Stimulated activated naive CD8-positive, alpha-beta T cell treated with anti-CD3 and anti-CD28 coated beads, Interleukin-15, Interleukin-2, amounts not matched to agents 100 ng/mL and 50 ng/mL, for 24 hours (primary cell): ENCODE measurements at regions not wholly inside any gene's neighbourhood (a gene's known extent, or its start where the extent isn't known, plus 50 kb on each side); places are given as distances from the start of the nearest gene placed in this dataset.

Experiments used
- H3K27ac Mint-ChIP-seq: one replicate; pipeline ENCODE4 v1.8.0; 2021; ENCODE audit warnings: mild to moderate bottlenecking, mixed read lengths
- H3K27me3 Mint-ChIP-seq: one replicate; pipeline ENCODE4 v1.8.0; 2021; ENCODE audit warnings: mixed read lengths
- H3K36me3 Mint-ChIP-seq: one replicate; pipeline ENCODE4 v1.8.0; 2021; ENCODE audit warnings: low read depth, mixed read lengths
- H3K4me1 Mint-ChIP-seq: one replicate; pipeline ENCODE4 v1.8.0; 2021; ENCODE audit warnings: low read depth, mixed read lengths
- H3K4me3 Mint-ChIP-seq: one replicate; pipeline ENCODE4 v1.8.0; 2021; ENCODE audit warnings: mild to moderate bottlenecking, mixed read lengths
- H3K9me3 Mint-ChIP-seq: one replicate; pipeline ENCODE4 v1.8.0; 2021; ENCODE audit warnings: mixed read lengths

DNA sequence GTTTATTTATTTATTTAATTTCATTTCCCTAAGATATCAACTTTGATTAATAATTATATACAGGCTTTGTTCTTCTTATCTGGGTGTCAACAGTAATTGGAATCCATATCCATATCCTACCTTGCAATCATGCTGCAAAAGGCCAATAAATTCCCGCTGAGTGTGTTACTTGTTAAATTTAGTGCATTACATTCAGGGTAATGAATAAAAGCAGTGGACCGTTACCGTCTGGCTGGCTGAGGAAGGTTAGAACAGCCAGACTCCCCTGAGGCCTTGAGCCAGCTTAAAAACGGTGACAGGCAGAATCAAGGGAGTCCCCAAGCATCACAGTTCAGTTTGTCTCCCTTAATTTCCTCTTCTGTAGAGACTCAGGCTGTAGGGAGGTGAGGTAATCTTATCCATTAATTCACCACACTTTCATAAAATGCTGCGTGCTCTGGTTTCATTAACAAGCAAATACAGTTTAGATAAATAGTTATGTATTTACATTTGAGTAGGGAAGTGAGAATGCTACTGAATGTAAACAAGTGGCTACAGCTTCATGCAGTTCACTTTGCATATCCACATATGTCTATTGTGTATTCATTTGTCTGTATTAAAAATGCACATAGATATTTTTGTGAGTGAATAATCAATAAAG, 888.2 kb upstream of the CXADR start:
- Mint-ChIP-seq H3K27me3 (no peaks in the 10 kb centered on the region), H3K4me1 (no peaks in the 10 kb centered on the region), H3K27ac (no peak overlapping the region), H3K4me3 (no peak overlapping the region), H3K36me3 (no peaks in the 10 kb centered on the region), H3K9me3 (peaks cover under 1% of the 10 kb centered on the region)

DNA sequence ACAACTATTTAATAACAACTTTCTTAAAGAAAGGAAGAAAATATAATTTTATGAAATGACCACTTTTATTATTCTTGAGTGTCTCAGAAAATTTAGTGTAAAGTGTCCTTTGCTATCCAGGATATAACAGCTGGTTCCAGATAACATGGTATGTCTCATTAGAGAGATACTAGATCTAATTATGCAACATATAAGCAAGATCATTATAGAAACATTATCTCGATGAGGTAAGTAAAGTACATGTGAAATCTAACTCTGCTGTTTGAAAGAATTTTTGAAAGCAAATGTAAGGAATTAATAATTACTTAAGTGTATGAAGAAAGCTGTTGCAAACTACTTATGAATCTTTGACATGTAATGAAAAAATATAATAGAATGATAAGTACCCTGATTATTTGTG, 887.4 kb upstream of the CXADR start:
- Mint-ChIP-seq H3K27ac (no peak overlapping the region), H3K27me3 (no peaks in the 10 kb centered on the region), H3K9me3 (no peaks in the 10 kb centered on the region), H3K36me3 (no peaks in the 10 kb centered on the region), H3K4me1 (no peaks in the 10 kb centered on the region), H3K4me3 (no peak overlapping the region)

DNA sequence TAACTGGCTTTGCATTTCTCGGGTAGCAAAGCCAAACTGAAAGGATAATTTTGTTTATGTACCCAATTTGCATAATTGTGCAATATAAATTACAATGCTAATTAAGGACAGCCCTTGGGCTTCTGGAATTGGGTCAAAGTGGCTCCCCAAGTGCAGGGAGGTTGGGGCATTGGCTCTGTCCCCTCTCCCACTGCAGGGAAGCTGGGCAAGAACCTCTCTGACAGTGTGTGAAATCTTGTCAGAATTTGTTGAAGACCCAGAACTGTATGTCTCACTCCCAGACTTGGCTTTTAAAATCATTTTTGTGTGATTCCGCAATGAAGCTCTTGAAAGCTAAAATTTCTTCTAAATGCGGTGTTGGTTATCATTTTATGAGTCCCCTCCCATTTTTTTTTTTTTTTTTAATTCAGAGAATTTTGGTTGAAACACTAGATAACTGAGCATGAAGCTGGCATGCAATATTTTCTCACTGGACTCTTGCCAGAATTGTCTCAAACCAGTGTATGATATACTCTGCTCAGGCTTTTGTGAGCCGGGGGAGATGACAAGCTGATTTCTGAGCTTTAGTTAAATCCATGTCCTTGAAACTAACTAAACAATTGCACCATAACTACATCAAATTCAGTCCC, 878.9 kb upstream of the CXADR start:
- Mint-ChIP-seq H3K36me3 (no peaks in the 10 kb centered on the region), H3K4me3 (no peak overlapping the region), H3K27me3 (no peaks in the 10 kb centered on the region), H3K9me3 (no peaks in the 10 kb centered on the region), H3K27ac (no peak overlapping the region), H3K4me1 (no peaks in the 10 kb centered on the region)

DNA sequence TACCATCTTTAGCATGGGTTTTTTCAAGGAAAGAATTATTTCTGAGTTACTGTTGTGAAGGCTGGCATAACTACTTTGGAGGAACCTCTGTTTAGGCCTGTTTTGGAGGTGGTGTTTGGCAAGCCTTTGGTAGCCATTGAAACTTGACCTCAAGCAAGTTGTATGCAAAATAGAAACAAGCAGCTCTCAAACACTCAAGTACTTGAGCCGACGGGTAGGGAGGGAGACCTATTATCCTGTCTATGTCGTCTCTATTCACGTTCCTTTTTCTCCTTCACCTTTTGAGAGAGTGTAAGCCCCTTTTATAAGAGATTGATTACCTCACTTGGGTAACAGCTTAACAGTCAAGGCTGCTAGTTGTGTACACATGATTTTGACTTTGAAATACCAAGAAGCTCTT, 878.3 kb upstream of the CXADR start:
- H3K4me3 Mint-ChIP-seq, result no peak overlapping the region
- H3K27ac Mint-ChIP-seq, result no peak overlapping the region
- H3K9me3 Mint-ChIP-seq, result no peaks in the 10 kb centered on the region
- H3K36me3 Mint-ChIP-seq, result no peaks in the 10 kb centered on the region
- H3K4me1 Mint-ChIP-seq, result no peaks in the 10 kb centered on the region
- no peaks in the 10 kb centered on the region for H3K27me3 Mint-ChIP-seq

DNA sequence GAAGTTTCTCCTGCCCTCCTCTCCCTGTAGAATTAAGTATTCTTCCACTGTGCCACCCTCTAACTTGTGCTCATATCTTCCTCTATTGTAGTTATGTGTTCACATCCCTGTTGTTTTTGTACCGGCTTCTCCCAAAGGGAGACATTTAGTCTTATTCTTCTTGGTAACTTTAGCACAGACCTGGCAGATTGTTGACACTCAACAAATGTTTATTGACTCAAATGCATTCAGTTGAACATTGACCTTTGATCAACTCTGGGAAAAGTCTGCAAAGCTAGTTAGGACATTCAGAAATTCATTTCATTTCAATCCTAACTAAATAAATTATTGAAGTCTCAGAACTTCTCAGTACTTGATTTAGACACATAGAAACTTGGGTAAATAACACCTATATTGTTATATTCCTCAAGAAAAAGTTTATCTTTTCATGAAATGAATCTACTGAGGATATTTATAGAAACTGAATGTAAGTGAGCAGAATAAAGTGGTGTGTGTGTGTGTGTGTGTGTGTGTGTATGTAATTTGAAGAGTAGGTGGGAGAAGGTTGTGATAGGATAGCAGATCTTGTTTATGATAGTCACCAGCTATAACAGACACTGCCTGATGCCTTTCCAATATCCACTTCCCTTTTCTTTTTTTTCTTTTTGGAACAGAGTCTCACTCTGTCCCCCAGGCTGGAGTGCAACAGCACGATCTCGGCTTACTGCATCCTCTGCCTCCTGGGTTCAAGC, 872.4 kb upstream of the CXADR start:
- no peak overlapping the region for H3K4me3 Mint-ChIP-seq
- no peaks in the 10 kb centered on the region for H3K4me1 Mint-ChIP-seq
- no peak overlapping the region for H3K27ac Mint-ChIP-seq
- no peaks in the 10 kb centered on the region for H3K27me3 Mint-ChIP-seq
- peaks cover 11% of the 10 kb centered on the region for H3K9me3 Mint-ChIP-seq
- H3K36me3 Mint-ChIP-seq, result no peaks in the 10 kb centered on the region

DNA sequence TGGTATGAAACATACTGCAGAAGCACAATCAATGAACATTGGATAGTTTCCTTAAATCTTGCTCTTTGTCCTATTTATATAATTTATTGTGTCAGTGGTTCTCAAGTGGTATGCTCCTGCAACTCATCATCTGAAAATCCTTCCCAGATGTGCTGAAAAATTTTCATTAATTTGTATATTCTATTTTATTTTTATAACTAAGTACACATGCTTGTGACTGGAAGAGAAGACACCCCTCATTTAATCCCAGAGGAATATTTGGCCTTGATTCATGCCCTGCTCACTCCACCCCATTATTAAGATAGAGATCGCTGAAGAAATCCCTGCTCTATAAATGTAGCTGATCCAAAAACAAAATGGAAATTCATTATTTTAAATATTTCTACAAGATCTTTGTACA, 870.5 kb upstream of the CXADR start:
- Mint-ChIP-seq H3K4me3 (no peak overlapping the region), H3K27ac (no peak overlapping the region), H3K4me1 (no peaks in the 10 kb centered on the region), H3K36me3 (no peaks in the 10 kb centered on the region), H3K27me3 (no peaks in the 10 kb centered on the region), H3K9me3 (peaks cover 11% of the 10 kb centered on the region)

DNA sequence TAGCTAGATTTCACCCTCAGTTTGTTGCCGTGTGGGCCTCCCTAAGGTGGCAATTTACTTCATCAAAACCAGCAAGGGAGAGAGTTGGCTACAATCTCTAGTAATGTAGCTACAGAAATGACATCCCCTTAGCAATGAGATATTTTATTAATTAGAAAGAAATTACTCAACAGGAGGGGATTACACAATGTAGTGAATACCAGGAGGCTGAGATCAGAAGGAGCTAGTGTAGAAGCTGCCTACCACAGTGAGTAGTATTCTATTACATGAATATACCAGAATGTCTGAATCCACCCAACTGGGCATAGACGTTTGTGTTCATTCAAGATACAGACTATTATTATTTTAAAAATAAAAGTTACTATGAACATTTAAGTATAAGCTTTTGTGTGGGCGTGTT, 868.2 kb upstream of the CXADR start:
- peaks cover 16% of the 10 kb centered on the region for H3K9me3 Mint-ChIP-seq
- H3K27me3 Mint-ChIP-seq, result no peaks in the 10 kb centered on the region

DNA sequence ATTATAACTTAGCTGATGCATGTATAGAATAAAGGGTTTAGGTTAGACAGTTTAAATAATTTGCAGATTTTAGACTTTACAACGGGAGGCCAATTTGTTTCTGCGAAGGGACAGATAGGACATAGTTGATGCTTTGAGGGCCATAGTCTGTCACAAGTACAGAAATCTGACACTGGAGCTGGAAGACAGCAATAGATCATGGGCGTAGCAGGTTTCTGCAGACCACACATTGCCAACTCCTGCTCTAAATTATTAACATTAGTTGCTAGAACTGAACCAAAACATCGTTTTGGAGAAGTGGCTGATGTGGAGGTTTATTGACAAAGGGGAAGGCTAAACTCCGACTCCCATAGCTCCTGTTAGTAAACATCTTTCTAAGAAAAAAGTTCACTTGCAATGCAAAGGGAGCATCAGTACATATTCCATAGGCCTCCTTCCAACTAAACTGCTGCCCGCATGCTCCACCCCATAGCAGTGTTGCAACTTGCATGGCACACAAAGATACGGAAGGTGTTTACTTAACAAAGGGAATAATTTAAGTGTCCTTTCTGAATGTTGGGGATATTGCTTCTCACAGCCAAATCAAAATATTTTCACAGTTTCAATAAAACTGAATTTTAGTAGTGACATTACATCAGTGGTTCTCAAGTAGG, 862.0 kb upstream of the CXADR start:
- Mint-ChIP-seq H3K4me1 (no peaks in the 10 kb centered on the region), H3K27ac (no peak overlapping the region), H3K9me3 (peaks cover 5% of the 10 kb centered on the region), H3K36me3 (no peaks in the 10 kb centered on the region), H3K4me3 (no peak overlapping the region), H3K27me3 (no peaks in the 10 kb centered on the region)

More for the DNA sequence above, 868.2 kb upstream of the CXADR start:
- no peak overlapping the region for H3K27ac Mint-ChIP-seq
- no peak overlapping the region for H3K4me3 Mint-ChIP-seq
- no peaks in the 10 kb centered on the region for H3K4me1 Mint-ChIP-seq
- no peaks in the 10 kb centered on the region for H3K36me3 Mint-ChIP-seq

DNA sequence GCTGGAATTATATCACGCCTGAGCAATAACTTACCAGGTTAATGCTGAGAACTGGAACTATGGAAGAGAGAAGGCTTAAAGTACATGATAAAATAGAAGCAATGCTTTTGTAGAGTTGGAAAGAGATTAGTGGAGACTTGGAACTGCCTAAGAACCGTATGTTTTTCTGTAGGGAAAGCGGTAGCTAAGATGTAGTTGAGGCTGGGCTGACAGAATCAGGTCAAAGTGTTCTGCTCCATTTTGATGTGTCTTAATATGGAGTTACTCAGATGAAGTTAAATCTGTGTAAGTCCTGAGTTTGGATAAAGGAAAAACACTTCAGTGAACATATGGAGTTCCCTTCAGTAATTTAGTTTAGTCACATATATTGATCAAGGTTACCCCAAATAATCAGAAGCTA, 860.9 kb upstream of the CXADR start:
- H3K27me3 Mint-ChIP-seq, result no peaks in the 10 kb centered on the region
- H3K9me3 Mint-ChIP-seq, result peaks cover 5% of the 10 kb centered on the region
- no peaks in the 10 kb centered on the region for H3K36me3 Mint-ChIP-seq
- no peak overlapping the region for H3K4me3 Mint-ChIP-seq
- H3K27ac Mint-ChIP-seq, result no peak overlapping the region
- H3K4me1 Mint-ChIP-seq, result no peaks in the 10 kb centered on the region

DNA sequence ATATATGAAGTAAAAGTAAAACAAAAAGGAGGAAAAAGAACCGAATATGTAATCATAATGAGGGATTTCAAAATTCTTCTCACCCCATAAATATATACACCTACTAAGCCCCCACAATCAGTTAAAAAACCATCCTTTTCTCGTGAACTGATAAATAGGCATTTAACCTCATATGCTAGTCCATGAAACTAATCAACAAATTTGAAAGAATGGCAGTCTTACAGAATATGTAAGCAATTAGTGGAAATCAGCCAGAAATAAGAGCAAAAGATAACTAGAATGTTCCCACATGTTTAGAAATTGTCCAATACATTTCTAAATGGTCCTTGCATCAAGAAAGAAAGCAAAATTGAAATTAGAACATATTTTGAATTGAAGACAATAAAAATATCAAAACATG, 849.4 kb upstream of the CXADR start:
- no peak overlapping the region for H3K27ac Mint-ChIP-seq
- H3K36me3 Mint-ChIP-seq, result no peaks in the 10 kb centered on the region
- no peaks in the 10 kb centered on the region for H3K4me1 Mint-ChIP-seq
- no peak overlapping the region for H3K4me3 Mint-ChIP-seq
- H3K27me3 Mint-ChIP-seq, result no peaks in the 10 kb centered on the region
- peaks cover 14% of the 10 kb centered on the region for H3K9me3 Mint-ChIP-seq

DNA sequence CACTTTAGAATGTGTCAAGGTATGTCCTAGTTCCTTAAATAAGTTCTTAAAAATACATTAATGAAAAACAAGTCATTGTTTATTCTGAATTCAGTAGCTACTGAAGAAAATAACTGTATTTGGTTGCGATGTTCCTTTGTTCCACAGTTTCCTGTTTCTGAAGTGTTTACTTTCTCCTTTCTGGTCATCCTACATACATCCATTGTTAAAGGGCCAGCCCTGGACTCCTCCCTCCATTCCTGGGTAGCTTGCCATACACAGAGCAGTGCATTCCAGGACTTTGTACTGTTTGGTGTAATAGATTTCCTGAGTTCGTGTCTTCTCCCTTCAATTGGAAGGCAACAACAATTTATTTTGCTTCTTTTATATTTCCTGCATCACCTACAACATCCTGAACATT, 845.4 kb upstream of the CXADR start:
- H3K9me3 Mint-ChIP-seq, result peaks cover 22% of the 10 kb centered on the region
- no peak overlapping the region for H3K27ac Mint-ChIP-seq
- no peak overlapping the region for H3K4me3 Mint-ChIP-seq
- H3K27me3 Mint-ChIP-seq, result no peaks in the 10 kb centered on the region
- H3K36me3 Mint-ChIP-seq, result no peaks in the 10 kb centered on the region
- H3K4me1 Mint-ChIP-seq, result no peaks in the 10 kb centered on the region

DNA sequence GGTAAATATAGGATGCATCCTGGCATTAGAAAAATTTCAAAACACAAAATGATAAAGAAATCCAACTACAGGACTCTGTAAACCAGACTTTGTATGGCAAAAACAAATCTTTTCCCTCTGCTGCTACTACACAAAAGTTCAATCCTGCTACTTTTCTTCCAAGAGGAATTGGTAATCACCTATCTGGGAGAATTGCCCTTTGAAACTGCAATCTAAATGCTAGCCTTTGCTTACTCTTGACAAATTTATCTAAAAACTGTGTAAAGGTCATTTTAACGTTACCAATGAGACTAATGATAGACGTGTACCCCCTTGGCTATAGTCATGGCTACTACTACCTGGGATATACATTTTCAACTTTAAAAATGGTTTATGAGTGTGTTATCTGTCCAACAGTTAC, 837.9 kb upstream of the CXADR start:
- Mint-ChIP-seq H3K4me3 (no peak overlapping the region), H3K27ac (no peak overlapping the region), H3K9me3 (peaks cover 8% of the 10 kb centered on the region), H3K4me1 (no peaks in the 10 kb centered on the region), H3K36me3 (no peaks in the 10 kb centered on the region), H3K27me3 (no peaks in the 10 kb centered on the region)

DNA sequence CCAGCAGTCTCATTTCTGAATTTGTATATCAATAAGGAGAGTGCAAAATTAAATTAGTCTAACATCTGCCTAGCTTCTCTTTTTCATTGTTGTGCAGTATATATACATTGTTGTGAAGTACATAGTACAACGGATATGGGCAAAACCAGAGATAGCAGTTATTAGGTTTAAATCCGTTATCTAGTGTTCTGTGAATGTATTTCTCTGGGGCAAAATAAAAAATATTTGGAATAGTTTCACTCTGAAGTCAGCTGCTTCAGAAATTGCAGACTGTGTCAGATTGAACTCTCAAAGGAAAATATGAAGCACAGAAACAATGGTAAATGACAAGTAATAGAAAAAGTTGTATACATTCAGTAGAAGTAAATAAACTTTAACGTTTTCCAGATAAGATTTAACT, 836.5 kb upstream of the CXADR start:
- Mint-ChIP-seq H3K27ac (no peak overlapping the region), H3K36me3 (no peaks in the 10 kb centered on the region), H3K4me1 (no peaks in the 10 kb centered on the region), H3K4me3 (no peak overlapping the region), H3K9me3 (peaks cover 8% of the 10 kb centered on the region), H3K27me3 (no peaks in the 10 kb centered on the region)

DNA sequence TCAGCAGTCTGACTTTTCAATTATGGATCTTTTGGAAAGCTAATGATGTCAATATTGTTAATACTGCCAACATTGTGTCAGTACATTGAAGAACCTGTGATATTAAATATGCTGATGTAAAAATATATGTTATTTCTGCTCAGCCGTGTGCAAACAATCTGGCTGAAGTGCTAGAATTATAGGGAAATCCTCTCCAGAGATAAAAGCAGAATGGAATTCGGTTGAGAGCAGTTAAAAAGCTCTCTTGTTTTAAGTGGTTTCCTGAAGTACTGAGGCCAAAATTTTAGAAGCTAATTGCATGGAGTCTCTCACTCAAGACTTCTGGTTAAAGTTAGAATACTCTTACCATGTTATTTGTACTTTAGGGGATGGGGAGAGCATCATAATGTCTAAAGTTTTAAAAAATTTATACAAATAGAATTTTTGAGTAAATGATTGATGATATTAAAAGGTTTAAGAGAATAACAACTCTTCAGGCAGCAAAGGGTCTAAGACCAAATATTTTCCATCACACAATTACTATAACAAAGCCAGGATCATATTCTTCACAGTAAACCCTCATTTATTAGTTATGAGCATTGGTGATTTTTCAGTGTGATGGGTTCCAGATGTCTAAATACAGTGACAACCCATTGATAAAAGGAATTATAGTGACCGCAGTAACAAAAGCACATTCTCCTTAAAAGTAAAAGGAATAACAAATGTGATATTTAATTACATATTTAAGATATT, 834.2 kb upstream of the CXADR start:
- no peak overlapping the region for H3K4me3 Mint-ChIP-seq
- H3K36me3 Mint-ChIP-seq, result no peaks in the 10 kb centered on the region
- no peaks in the 10 kb centered on the region for H3K27me3 Mint-ChIP-seq
- peaks cover 3% of the 10 kb centered on the region for H3K9me3 Mint-ChIP-seq
- H3K4me1 Mint-ChIP-seq, result no peaks in the 10 kb centered on the region
- no peak overlapping the region for H3K27ac Mint-ChIP-seq

DNA sequence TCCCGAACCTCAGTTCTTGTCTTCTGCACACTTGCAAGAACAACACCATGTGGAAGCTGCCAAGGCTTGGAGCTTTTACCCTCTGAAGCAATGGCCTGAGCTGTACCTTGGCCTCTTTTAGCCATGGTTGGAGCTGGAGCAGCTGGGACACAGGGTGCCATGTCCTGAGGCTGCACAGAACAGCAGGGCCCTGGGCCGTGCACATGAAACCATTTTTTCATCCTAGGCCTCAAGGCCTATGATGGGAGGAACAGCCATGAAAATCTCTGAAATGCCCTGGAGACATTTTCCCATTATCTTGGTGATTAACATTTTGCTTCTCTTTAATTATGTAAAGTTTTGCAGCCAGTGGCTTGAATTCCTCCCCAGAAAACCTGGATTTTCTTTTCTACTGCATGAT, 817.8 kb upstream of the CXADR start:
- no peaks in the 10 kb centered on the region for H3K36me3 Mint-ChIP-seq
- no peak overlapping the region for H3K27ac Mint-ChIP-seq
- no peak overlapping the region for H3K4me3 Mint-ChIP-seq
- H3K4me1 Mint-ChIP-seq, result no peaks in the 10 kb centered on the region
- H3K9me3 Mint-ChIP-seq, result peaks cover 15% of the 10 kb centered on the region
- H3K27me3 Mint-ChIP-seq, result no peaks in the 10 kb centered on the region
